H1 (cell line): ENCODE measurements at regions not wholly inside any gene's neighbourhood (a gene's known extent, or its start where the extent isn't known, plus 50 kb on each side); places are given as distances from the start of the nearest gene placed in this dataset.

Experiments
- CTCF ChIA-PET: fragments of 300-600 bp; sonication (Branson Sonifier 250); formaldehyde crosslinking; loops from one replicate; lab custom pipeline; 2021; ENCODE audit not compliant: partially characterized antibody; lab: Charles Lee
- POLR2A ChIA-PET: fragments of 300-600 bp; sonication (Branson Sonifier 250); formaldehyde crosslinking; loops from one replicate; lab custom pipeline; 2021; ENCODE audit warnings: inconsistent platforms; ENCODE audit not compliant: partially characterized antibody; lab: Charles Lee
- DNase-seq, 2 experiments: peaks; one replicate each; pipeline versions ENCODE4 v3.0.0 to v3.0.0-alpha.2; 2010 to 2022; ENCODE audit warnings: low spot score in 2 of 2, low read depth in 1 of 2, mixed read lengths in 1 of 2
- FAIRE-seq: peaks from 2 replicates; lab custom pipeline; 2011; peaks lifted over from hg19 to GRCh38; lab: Jason Lieb, UNC
- H2AFZ ChIP-seq: 2 replicates; pipeline ENCODE4 v1.8.1; 2012; ENCODE audit warnings: low read length, inconsistent platforms
- H2AK5ac ChIP-seq: 2 replicates; pipeline ENCODE4 v1.6.1; 2013; ENCODE audit warnings: low read depth, low read length
- H2BK120ac ChIP-seq: replicated peaks from 2 replicates; pipeline ENCODE3; 2013; ENCODE audit warnings: low read depth, low read length, inconsistent platforms
- H2BK12ac ChIP-seq: 2 replicates; pipeline ENCODE4 v1.6.1; 2013; ENCODE audit warnings: low read depth, low read length
- H2BK15ac ChIP-seq: 2 replicates; pipeline ENCODE4 v1.6.1; 2013; ENCODE audit warnings: low read length
- H2BK20ac ChIP-seq: 2 replicates; pipeline ENCODE4 v1.6.1; 2013; ENCODE audit warnings: low read length
- H2BK5ac ChIP-seq: 2 replicates; pipeline ENCODE4 v1.6.1; 2013; ENCODE audit warnings: low read depth, low read length
- H3K14ac ChIP-seq: 2 replicates; pipeline ENCODE4 v1.6.1; 2013; ENCODE audit warnings: inconsistent platforms; ENCODE audit not compliant: insufficient read length
- H3K18ac ChIP-seq: 2 replicates; pipeline ENCODE4 v1.6.1; 2013; ENCODE audit warnings: low read length; ENCODE audit errors: extremely low read depth
- H3K23ac ChIP-seq: 2 replicates; pipeline ENCODE4 v1.6.1; 2013; ENCODE audit warnings: inconsistent platforms; ENCODE audit not compliant: insufficient read length
- H3K23me2 ChIP-seq: 2 replicates; pipeline ENCODE4 v1.6.1; 2013; ENCODE audit warnings: low read depth, low read length
- H3K27ac ChIP-seq: 2 replicates; pipeline ENCODE4 v1.6.1; 2011; ENCODE audit warnings: low read depth, low read length, inconsistent platforms
- H3K27me3 ChIP-seq, 4 experiments: replicated peaks in 1 of 4; 1 replicate in 1 of 4; 2 replicates in 3 of 4; pipeline versions ENCODE4 v1.6.1 to v1.8.1; 2011 to 2013; ENCODE audit warnings: low read length in 3 of 4, mild to moderate bottlenecking in 3 of 4, inconsistent platforms in 2 of 4, mixed read lengths in 2 of 4, moderate library complexity in 1 of 4; ENCODE audit not compliant: control insufficient read depth in 3 of 4, insufficient read depth in 3 of 4; ENCODE audit errors: extremely low read depth in 1 of 4
- H3K36me3 ChIP-seq, 4 experiments: 2 replicates each; pipeline versions ENCODE4 v1.6.1 to v1.8.1; 2011 to 2013; ENCODE audit warnings: mild to moderate bottlenecking in 4 of 4, low read length in 3 of 4, moderate library complexity in 2 of 4, control low read depth in 1 of 4, inconsistent platforms in 1 of 4; ENCODE audit not compliant: insufficient read depth in 4 of 4, control insufficient read depth in 2 of 4
- H3K4ac ChIP-seq: replicated peaks from 2 replicates; pipeline ENCODE3; 2013; ENCODE audit warnings: low read length, low read depth, mixed read lengths, inconsistent platforms; ENCODE audit not compliant: insufficient read length
- H3K4me1 ChIP-seq, 4 experiments: replicated peaks in 1 of 4; 1 replicate in 1 of 4; 2 replicates in 3 of 4; pipeline versions ENCODE4 v1.6.1 to v1.8.1; 2011 to 2013; ENCODE audit warnings: low read length in 3 of 4, inconsistent platforms in 2 of 4, mixed read lengths in 1 of 4; ENCODE audit not compliant: insufficient read depth in 4 of 4, control insufficient read depth in 3 of 4
- H3K4me2 ChIP-seq, 2 experiments: 2 replicates each; pipeline versions ENCODE4 v1.6.1 to v1.8.1; 2011 to 2013; ENCODE audit warnings: low read depth in 2 of 2, low read length in 2 of 2, control low read depth in 1 of 2, inconsistent platforms in 1 of 2, mild to moderate bottlenecking in 1 of 2; ENCODE audit not compliant: insufficient read depth in 1 of 2
- H3K4me3 ChIP-seq, 4 experiments: fragments of 200-600, 300-600 bp in 1 of 4; sonication (generic), shearing (Covaris generic), sonication (Bioruptor Twin) in 1 of 4; 2 replicates each; pipeline versions ENCODE4 v1.5.1 to v1.8.1; 2011 to 2016; ENCODE audit warnings: low read length in 4 of 4, low read depth in 3 of 4, control low read depth in 2 of 4, inconsistent platforms in 2 of 4, mild to moderate bottlenecking in 2 of 4, mixed read lengths in 1 of 4, moderate library complexity in 1 of 4; ENCODE audit not compliant: insufficient read depth in 2 of 4; ENCODE audit errors: extremely low read depth in 1 of 4
- H3K56ac ChIP-seq: replicated peaks from 2 replicates; pipeline ENCODE3; 2013; ENCODE audit warnings: low read depth, mild to moderate bottlenecking, mixed read lengths, low read length, inconsistent platforms; ENCODE audit not compliant: insufficient read length
- H3K79me1 ChIP-seq: 2 replicates; pipeline ENCODE4 v1.6.1; 2013; ENCODE audit warnings: low read depth, low read length, control low read depth
- H3K79me2 ChIP-seq, 2 experiments: 2 replicates each; pipeline versions ENCODE4 v1.6.1 to v1.8.1; 2012 to 2013; ENCODE audit warnings: low read length in 2 of 2, mild to moderate bottlenecking in 2 of 2, inconsistent platforms in 1 of 2; ENCODE audit not compliant: insufficient read depth in 2 of 2, control insufficient read depth in 1 of 2
- H3K9ac ChIP-seq, 4 experiments: replicated peaks in 1 of 4; 1 replicate in 1 of 4; 2 replicates in 3 of 4; pipeline versions ENCODE4 v1.6.1 to v1.8.1; 2011 to 2013; ENCODE audit warnings: low read depth in 3 of 4, low read length in 3 of 4, control low read depth in 2 of 4, mild to moderate bottlenecking in 2 of 4, moderate library complexity in 2 of 4, inconsistent platforms in 1 of 4; ENCODE audit errors: extremely low read depth in 1 of 4
- H3K9me3 ChIP-seq, 2 experiments: 2 replicates each; pipeline versions ENCODE4 v1.6.1 to v1.8.1; 2012 to 2013; ENCODE audit warnings: mild to moderate bottlenecking in 2 of 2, moderate library complexity in 2 of 2, control low read depth in 1 of 2, inconsistent platforms in 1 of 2, low read depth in 1 of 2, low read length in 1 of 2, mixed read lengths in 1 of 2; ENCODE audit not compliant: insufficient read depth in 2 of 2
- H4K20me1 ChIP-seq, 2 experiments: replicated peaks in 1 of 2; 2 replicates each; pipeline versions ENCODE3 to v1.8.1; 2011 to 2013; ENCODE audit warnings: inconsistent platforms in 2 of 2, low read length in 2 of 2, mild to moderate bottlenecking in 1 of 2; ENCODE audit not compliant: insufficient read depth in 2 of 2, control insufficient read depth in 1 of 2
- H4K5ac ChIP-seq: 2 replicates; pipeline ENCODE4 v1.6.1; 2013; ENCODE audit warnings: low read length, low read depth, mixed read lengths, inconsistent platforms; ENCODE audit not compliant: insufficient read length
- H4K8ac ChIP-seq: 2 replicates; pipeline ENCODE4 v1.8.0; 2013; ENCODE audit warnings: mild to moderate bottlenecking, moderate library complexity, low read length, inconsistent platforms; ENCODE audit not compliant: insufficient read depth; ENCODE audit errors: extremely low read depth
- H4K91ac ChIP-seq: replicated peaks from 2 replicates; pipeline ENCODE3; 2013; ENCODE audit warnings: low read length, mixed read lengths, inconsistent platforms; ENCODE audit not compliant: insufficient read length
- RXRA ChIP-seq: IDR thresholded peaks from 2 replicates; pipeline ENCODE4 v1.6.1; 2011; ENCODE audit warnings: low read depth, mild to moderate bottlenecking, low read length, moderate library complexity; ENCODE audit not compliant: insufficient read depth
- whole genome bisulfite sequencing, 2 experiments: shearing (Covaris generic) in 1 of 2; methylation state at CpG; one replicate each; pipeline versions ENCODE4 v1.1.6 to v1.1.7; 2013 to 2015; ENCODE audit warnings: low lambda C conversion rate in 2 of 2, mixed read lengths in 2 of 2, inconsistent platforms in 1 of 2, low coverage in 1 of 2, missing lambda C conversion rate in 1 of 2; ENCODE audit not compliant: insufficient replicate concordance in 2 of 2, insufficient coverage in 1 of 2, insufficient read length in 1 of 2; ENCODE audit errors: extremely low coverage in 1 of 2, missing lambda C conversion rate in 1 of 2; 5-methylcytosine and 5-hydroxymethylcytosine counted together

DNA sequence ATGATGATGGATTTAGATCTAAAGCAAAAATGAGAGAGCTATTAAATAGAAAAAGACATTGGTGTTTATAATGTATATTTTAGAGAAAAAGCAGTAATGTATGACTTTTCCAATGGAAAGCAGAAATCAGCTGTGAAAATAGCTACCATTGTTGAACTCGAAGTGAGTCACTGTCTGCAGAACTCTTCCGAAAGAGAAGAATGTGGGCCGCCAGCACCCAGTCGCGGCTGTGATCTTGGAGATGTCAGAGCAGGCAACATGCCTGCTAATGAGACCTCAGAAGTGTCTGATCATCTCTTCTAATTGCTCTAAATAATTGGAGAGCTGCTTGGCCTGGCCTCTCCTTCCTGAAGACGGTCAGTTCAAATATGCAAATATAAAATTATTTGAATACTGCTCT lies 333.6 kb upstream of the RUNX1 start:
- Histone ChIP-seq H3K56ac (no peak overlapping the region), H3K9me3 (no peaks in the 10 kb centered on the region), H3K27me3 (no peaks in the 10 kb centered on the region), H3K79me1 (no peaks in the 10 kb centered on the region), H2AFZ (no peak overlapping the region), H4K20me1 (no peaks in the 10 kb centered on the region), H2BK5ac (no peak overlapping the region), H3K4ac (no peak overlapping the region), H3K9ac (no peak overlapping the region), H2BK15ac (no peak overlapping the region), H3K4me3 (no peak overlapping the region), H3K4me2 (no peak overlapping the region), H3K36me3 (no peaks in the 10 kb centered on the region), H2BK120ac (no peak overlapping the region), H3K79me2 (no peaks in the 10 kb centered on the region), H3K23me2 (no peaks in the 10 kb centered on the region), H3K4me1 (peaks cover 0 to 2% (median 0%) of the 10 kb centered on the region in 4 experiments; a peak in 2 of 7 replicates), H3K27ac (no peak overlapping the region), H4K8ac (no peak overlapping the region), H2AK5ac (no peak overlapping the region), H3K23ac (no peak overlapping the region), H2BK20ac (no peak overlapping the region), H3K14ac (no peak overlapping the region), H4K91ac (no peak overlapping the region), H3K18ac (no peak overlapping the region), H2BK12ac (no peak overlapping the region), H4K5ac (no peak overlapping the region)
- ChIA-PET POLR2A (no interaction called here), CTCF (interaction anchor here (0.6 to 0.7 kb wide), 3 partner anchors 41 to 554 kb away, joined by 4 read pairs; no protein-coding TSS in a partner anchor)
- WGBS, 2 experiments, result 90% methylated on average over 6 of the region's 6 CpGs; no CpG with 5 or more reads in 1 of the 2 experiments
- FAIRE-seq, result no peak
- no peak for TF ChIP-seq RXRA
- DNase-seq, result no peak
